HG02973 (cell line): ENCODE measurements at regions not wholly inside any gene's neighbourhood (a gene's known extent, or its start where the extent isn't known, plus 50 kb on each side); places are given as distances from the start of the nearest gene placed in this dataset.
"Not testable (repeated sequence)": the region's sequence is repeated elsewhere in the genome, so short reads cannot be mapped to it uniquely, and the experiment has no call there.

Experiments used
- ATAC-seq: cut with Tn5 transposase; IDR thresholded peaks from one replicate; pipeline ENCODE4 v1.9.1; 2021; ENCODE audit warnings: moderate library complexity; ENCODE audit not compliant: unreplicated experiment

- no peak for ATAC-seq
Observed at GRCh38 chr1:68827261-68827660, 330.4 kb upstream of the DEPDC1 start.

DNA sequence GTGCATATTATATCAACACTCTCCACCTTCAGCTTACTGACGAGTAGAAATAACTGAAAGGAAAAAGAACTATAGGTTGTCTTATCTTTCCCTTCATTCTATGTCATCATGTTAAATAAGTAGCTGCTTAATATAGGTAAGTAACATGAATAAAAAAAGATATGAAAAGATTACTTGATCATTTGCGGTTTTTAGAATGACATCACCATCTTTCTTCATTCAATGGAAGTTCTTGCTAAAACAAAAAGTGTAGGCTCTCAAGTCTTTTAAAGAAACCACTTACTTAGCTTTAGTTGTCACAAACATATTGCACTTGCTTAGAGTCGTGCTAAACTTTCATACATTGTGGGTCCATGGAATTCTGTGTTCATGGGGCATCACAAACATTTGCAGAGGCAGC lies 331.1 kb upstream of the DEPDC1 start:
- ATAC-seq, result no peak

DNA sequence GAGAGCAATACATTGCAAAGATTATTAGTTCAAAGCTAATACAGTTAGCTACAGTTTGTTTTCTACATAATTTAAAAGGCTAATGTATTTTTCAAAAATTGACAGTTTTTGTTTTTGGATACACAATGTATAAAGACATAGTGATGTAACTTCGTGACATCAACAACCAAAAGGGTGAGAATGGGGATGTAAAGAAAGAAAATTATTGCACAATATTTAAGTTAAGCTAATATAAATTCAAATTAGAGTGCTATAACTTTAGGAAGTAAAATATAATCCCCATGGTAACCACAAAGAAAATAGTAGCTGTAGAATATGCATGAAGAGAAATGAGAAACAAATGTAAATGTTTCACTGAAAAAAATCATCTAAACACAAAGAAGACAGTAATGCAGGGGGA lies 334.4 kb upstream of the DEPDC1 start:
- no peak for ATAC-seq

GRCh38 chr1:68848017-68848416 lies 351.1 kb upstream of the DEPDC1 start:
- ATAC-seq, result no peak

DNA sequence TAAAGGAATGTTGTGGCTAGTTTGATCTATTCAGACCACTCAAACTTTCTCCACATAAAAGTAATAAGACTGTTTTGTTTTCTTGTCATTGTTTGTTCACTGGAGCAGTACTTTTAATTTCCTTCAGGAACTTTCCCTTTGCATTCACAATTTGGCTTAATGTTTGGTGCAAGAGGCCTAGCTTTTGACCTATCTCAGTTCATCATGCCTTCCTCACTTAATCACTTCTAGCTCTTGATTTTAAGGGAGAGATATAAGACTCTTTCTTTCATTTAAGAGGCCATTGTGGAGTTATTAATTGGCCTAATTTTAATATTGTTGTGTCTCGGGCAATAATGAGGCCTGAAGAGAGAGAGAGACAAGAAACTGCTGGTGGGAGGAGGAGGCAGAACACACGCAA lies 371.7 kb upstream of the DEPDC1 start:
- no peak for ATAC-seq

DNA sequence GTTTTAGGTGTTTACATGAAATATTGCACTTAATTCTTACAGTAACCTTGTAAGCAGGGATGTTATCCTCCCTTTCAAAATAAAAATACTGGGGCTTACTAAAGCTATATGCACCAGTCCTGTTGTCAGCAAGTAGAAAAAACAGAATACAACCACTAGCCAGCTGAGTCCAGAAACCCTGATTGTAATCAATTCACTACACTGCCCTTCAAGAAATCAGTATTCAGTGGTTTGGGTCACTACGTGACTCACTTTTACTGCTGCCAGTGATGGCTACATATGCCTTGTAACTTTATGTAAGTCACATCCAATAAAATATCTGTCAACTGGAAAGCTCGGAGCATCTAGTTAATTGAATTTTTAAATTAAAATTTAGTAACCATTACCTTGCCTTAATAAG lies 376.3 kb upstream of the DEPDC1 start:
- no peak for ATAC-seq

GRCh38 chr1:68881330-68882194 lies 384.7 kb upstream of the DEPDC1 start:
- ATAC-seq, result not testable (repeated sequence)

DNA sequence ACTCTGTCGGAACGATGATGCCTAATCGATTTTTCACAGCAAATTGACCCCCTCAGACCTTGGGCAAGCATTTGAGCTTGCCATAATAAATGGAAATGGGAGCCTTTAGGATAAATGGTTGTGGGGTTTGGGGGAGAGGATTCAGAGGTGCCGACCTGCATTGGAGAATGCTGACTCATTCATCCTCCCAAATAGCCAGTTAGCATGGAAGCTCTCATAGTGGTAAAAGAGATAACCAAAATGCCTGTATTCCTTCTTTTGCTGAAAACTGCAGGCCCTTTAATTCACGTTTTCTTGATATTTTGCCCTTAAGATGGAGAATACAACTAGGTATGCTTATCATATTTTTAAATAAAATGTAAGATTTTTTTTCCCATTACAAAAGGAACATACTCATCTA lies 392.6 kb upstream of the DEPDC1 start:
- no peak for ATAC-seq

- ATAC-seq, result no peak
Observed at GRCh38 chr1:68890736-68891135, 393.9 kb upstream of the DEPDC1 start.

- no peak for ATAC-seq
Observed at GRCh38 chr1:68904477-68904876, 407.6 kb upstream of the DEPDC1 start.

GRCh38 chr1:68906431-68906830 lies 409.5 kb upstream of the DEPDC1 start:
- ATAC-seq, result no peak

DNA sequence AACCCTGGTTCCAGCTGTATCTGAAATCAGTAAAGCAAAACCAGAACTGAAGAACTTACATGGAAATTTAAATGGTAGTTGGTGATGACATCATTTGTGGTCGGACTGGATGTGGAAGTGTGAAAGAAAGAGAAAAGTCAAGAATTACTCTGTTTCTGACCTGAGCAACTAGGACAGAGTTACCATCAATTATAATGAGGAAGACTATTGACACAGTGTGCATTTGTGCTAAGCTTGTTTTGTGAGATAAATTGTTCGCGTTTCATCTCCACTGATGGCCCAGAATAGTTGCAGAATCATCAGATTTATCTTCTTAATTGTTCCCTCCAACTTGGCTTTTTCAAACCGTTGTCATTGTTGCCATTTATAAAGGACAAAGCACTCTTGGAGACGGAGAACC lies 410.6 kb upstream of the DEPDC1 start:
- ATAC-seq, result no peak

GRCh38 chr1:68908316-68908715 lies 411.4 kb upstream of the DEPDC1 start:
- ATAC-seq, result no peak

DNA sequence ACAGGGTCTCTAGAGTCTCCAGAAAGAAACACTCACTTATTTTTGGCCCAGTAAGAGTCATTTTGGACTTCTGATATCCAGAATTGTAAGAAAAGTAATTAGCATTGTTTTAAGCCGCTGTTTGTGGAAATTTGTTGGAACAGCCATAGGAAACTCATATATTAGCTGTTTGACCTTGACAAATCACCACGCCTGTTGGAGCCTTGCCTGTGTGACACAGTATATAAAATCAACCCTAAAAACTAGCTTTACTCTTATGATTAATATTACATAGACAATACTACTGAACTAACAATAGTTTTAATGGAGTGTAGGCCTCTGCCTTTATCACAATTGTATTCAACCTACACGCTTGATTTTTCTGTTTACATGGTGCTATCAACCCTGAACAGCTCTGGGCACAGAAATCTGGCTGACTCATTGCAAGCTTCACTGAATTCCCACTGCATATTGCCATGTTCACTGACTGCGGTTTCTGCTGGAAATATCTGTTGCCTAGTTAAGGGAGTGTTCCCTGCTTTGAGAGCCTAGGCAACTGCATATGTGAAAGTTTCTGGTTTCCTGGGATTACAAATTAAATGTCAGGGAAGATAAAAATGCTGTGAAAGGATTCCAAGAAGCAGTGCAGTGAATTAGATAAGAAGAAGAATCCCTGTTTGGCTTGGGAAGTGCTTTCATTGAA lies 419.5 kb upstream of the DEPDC1 start:
- ATAC-seq, result no peak

- ATAC-seq, result no peak
Observed at GRCh38 chr1:68917456-68917855, 420.6 kb upstream of the DEPDC1 start.

GRCh38 chr1:68918563-68918962 lies 421.7 kb upstream of the DEPDC1 start:
- no peak for ATAC-seq

GRCh38 chr1:68919075-68919474 lies 422.2 kb upstream of the DEPDC1 start:
- no peak for ATAC-seq

- ATAC-seq, result not testable (repeated sequence)
Observed at GRCh38 chr1:68923475-68924088, 426.7 kb upstream of the DEPDC1 start.

- no peak for ATAC-seq
Observed at GRCh38 chr1:68930101-68930500, 433.2 kb upstream of the DEPDC1 start.

- no peak for ATAC-seq
Observed at GRCh38 chr1:68936530-68936929, 439.6 kb upstream of the DEPDC1 start.

GRCh38 chr1:68938051-68938666 lies 441.3 kb upstream of the DEPDC1 start:
- no peak for ATAC-seq

DNA sequence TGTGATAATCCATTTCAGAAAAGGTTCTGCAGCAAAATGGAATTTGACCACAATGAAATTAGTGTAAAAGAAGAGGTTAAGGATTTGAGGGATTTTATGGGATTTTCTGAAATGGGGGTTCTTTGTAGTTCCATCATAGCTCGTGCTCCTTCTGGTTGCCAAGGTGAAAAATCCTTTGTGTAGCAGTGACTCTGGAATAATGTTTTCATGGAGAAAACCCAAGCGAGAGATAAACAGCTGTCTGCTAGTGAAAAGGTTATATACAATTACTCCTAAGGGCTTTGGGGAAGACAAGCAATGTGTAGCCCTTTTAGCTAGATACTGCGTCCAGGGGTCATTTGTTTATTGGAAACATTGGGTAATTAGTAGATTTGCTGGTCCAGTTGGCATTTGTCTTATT lies 453.2 kb upstream of the DEPDC1 start:
- ATAC-seq, result no peak
